ENCODE measurements at regions not wholly inside any gene's neighbourhood (a gene's known extent, or its start where the extent isn't known, plus 50 kb on each side); places are given as distances from the start of the nearest gene placed in this dataset.

- no peak for TF ChIP-seq CTCF (IDR thresholded peaks at IDR 0.05)
- DNase-seq (ENCODE audit: low spot score): peak; percentile 36
- Histone ChIP-seq H3K27ac (no peak overlapping the region), H3K4me3 (no peak overlapping the region)
Measured at GRCh38 chr19:29383696-29384095, 142.1 kb upstream of the VSTM2B start.

GRCh38 chr19:29384656-29385055 is 141.1 kb upstream of the VSTM2B start:
- Histone ChIP-seq H3K27ac (no peak overlapping the region), H3K4me3 (no peak overlapping the region)
- no peak for DNase-seq (ENCODE audit: low spot score)
- no peak for TF ChIP-seq CTCF (IDR thresholded peaks at IDR 0.05)

GRCh38 chr19:29385191-29385795 is 140.5 kb upstream of the VSTM2B start:
- no peak overlapping the region for H3K4me3 ChIP-seq
- no peak for TF ChIP-seq CTCF (IDR thresholded peaks at IDR 0.05)
- DNase-seq (ENCODE audit: low spot score): no peak
- H3K27ac ChIP-seq: no peak overlapping the region

GRCh38 chr19:29386970-29387369 is 138.8 kb upstream of the VSTM2B start:
- Histone ChIP-seq H3K27ac (no peak overlapping the region), H3K4me3 (no peak overlapping the region)
- TF ChIP-seq CTCF (IDR thresholded peaks at IDR 0.05): no peak
- no peak for DNase-seq (ENCODE audit: low spot score)

GRCh38 chr19:29387586-29387985 is 138.2 kb upstream of the VSTM2B start:
- Histone ChIP-seq H3K27ac (no peak overlapping the region), H3K4me3 (no peak overlapping the region)
- DNase-seq (ENCODE audit: low spot score): no peak
- no peak for TF ChIP-seq CTCF (IDR thresholded peaks at IDR 0.05)

GRCh38 chr19:29389495-29389894 is 136.3 kb upstream of the VSTM2B start:
- TF ChIP-seq CTCF (IDR thresholded peaks at IDR 0.05): no peak
- no peak for DNase-seq (ENCODE audit: low spot score)
- H3K4me3 ChIP-seq: no peak overlapping the region
- no peak overlapping the region for H3K27ac ChIP-seq

GRCh38 chr19:29390742-29391141 is 135.1 kb upstream of the VSTM2B start:
- no peak for TF ChIP-seq CTCF (IDR thresholded peaks at IDR 0.05)
- Histone ChIP-seq H3K4me3 (no peak overlapping the region), H3K27ac (no peak overlapping the region)
- DNase-seq (ENCODE audit: low spot score): no peak
